HL-60 (cell line): ENCODE measurements at regions not wholly inside any gene's neighbourhood (a gene's known extent, or its start where the extent isn't known, plus 50 kb on each side); places are given as distances from the start of the nearest gene placed in this dataset.

ENCODE experiments used
- DNase-seq, 2 experiments: peaks; one replicate each; pipeline ENCODE4 v3.0.0-alpha.2; 2010 to 2020; ENCODE audit warnings: low read depth in 1 of 2, low spot score in 1 of 2
- H3K27ac ChIP-seq: fragments of 250-450 bp; sonication (Bioruptor Pico); replicated peaks from 2 replicates; pipeline ENCODE4 v1.5.1; 2020; ENCODE audit warnings: mild to moderate bottlenecking, moderate library complexity
- H3K27me3 ChIP-seq: fragments of 250-450 bp; sonication (Bioruptor Pico); 2 replicates; pipeline ENCODE4 v1.5.1; 2021; ENCODE audit warnings: mild to moderate bottlenecking, moderate library complexity; ENCODE audit not compliant: insufficient read depth, poor library complexity, severe bottlenecking
- H3K4me3 ChIP-seq: replicated peaks from 2 replicates; pipeline ENCODE4 v1.5.1; 2011; ENCODE audit warnings: mild to moderate bottlenecking, control low read depth, low read length; ENCODE audit not compliant: insufficient read depth
- CTCF ChIP-seq: IDR thresholded peaks from one replicate; pipeline ENCODE4 v1.5.1; 2011; ENCODE audit warnings: low read length, control low read depth, inconsistent platforms; ENCODE audit not compliant: insufficient read depth
- GABPA ChIP-seq: IDR thresholded peaks from 2 replicates; pipeline ENCODE4 v1.6.1; 2012; ENCODE audit warnings: low read depth
- POLR2AphosphoS5 ChIP-seq: IDR thresholded peaks from 2 replicates; pipeline ENCODE4 v1.6.1; 2012; ENCODE audit warnings: low read depth
- REST ChIP-seq: IDR thresholded peaks from 2 replicates; pipeline ENCODE4 v1.6.1; 2012; ENCODE audit warnings: low read depth; ENCODE audit not compliant: insufficient replicate concordance
- SPI1 ChIP-seq: IDR thresholded peaks from 2 replicates; pipeline ENCODE4 v1.6.1; 2012; ENCODE audit warnings: low read depth, mild to moderate bottlenecking, borderline replicate concordance

GRCh38 chr11:110862407-110862806, 150.2 kb upstream of the ARHGAP20 start:
- no peak overlapping the region for H3K4me3 ChIP-seq
- no peak overlapping the region for H3K27ac ChIP-seq
- no peaks in the 10 kb centered on the region for H3K27me3 ChIP-seq
- TF ChIP-seq SPI1 = no peak
- no peak for TF ChIP-seq REST
- TF ChIP-seq CTCF = no peak
- no peak for TF ChIP-seq POLR2AphosphoS5
- TF ChIP-seq GABPA = no peak
- no peak for DNase-seq

- DNase-seq = no peak
- Histone ChIP-seq H3K4me3 (no peak overlapping the region), H3K27ac (no peak overlapping the region), H3K27me3 (no peaks in the 10 kb centered on the region)
- no peak for TF ChIP-seq POLR2AphosphoS5
- no peak for TF ChIP-seq CTCF
- no peak for TF ChIP-seq SPI1
- TF ChIP-seq REST = no peak
These were observed 148.2 kb upstream of the ARHGAP20 start for GRCh38 chr11:110860461-110860860.

- H3K27me3 ChIP-seq = peaks cover 2% of the 10 kb centered on the region
- no peak for DNase-seq
- no peak overlapping the region for H3K4me3 ChIP-seq
These were observed 147.8 kb upstream of the ARHGAP20 start for GRCh38 chr11:110859998-110860397.

More at GRCh38 chr11:110859998-110860397, 147.8 kb upstream of the ARHGAP20 start:
- no peak for TF ChIP-seq CTCF
- TF ChIP-seq SPI1 = no peak
- TF ChIP-seq POLR2AphosphoS5 = no peak
- TF ChIP-seq REST = no peak
- TF ChIP-seq GABPA = no peak
- H3K27ac ChIP-seq = no peak overlapping the region
